DMS 273 treated with DMSO at 0.1 percent for 48 hours (cell line): ENCODE measurements at regions not wholly inside any gene's neighbourhood (a gene's known extent, or its start where the extent isn't known, plus 50 kb on each side); places are given as distances from the start of the nearest gene placed in this dataset.
"Not testable (repeated sequence)": the region's sequence is repeated elsewhere in the genome, so short reads cannot be mapped to it uniquely, and the experiment has no call there.

Experiments used
- DNase-seq: peaks from one replicate; lab custom pipeline; 2025; lab: John Stamatoyannopoulos, UW

DNA sequence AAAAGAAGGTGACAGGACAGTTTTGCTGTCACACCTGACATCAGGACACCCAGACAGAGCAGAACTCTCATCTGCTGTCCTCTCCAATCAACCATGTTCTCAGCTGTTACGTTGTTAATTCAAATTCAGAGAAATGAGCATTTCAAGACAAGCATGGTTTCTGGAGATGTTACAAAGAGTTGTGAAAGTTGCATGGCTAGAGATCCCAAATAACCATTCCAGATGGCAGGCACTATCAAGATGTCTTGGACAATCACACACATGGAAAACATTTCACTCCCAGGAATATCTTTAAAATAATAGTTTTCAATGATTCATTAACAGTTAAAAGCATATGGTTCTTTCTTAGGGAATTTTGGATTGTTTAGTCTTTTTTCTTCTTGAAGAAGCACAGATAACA is 533.1 kb downstream of the AGTPBP1 start:
- no peak for DNase-seq

- DNase-seq, result no peak
Measured at GRCh38 chr9:85204176-85204575, 534.6 kb downstream of the NTRK2 start.

GRCh38 chr9:85202596-85202995 is 533.1 kb downstream of the NTRK2 start:
- DNase-seq, result no peak

GRCh38 chr9:85200726-85201404 is 531.3 kb downstream of the NTRK2 start:
- no peak for DNase-seq

DNA sequence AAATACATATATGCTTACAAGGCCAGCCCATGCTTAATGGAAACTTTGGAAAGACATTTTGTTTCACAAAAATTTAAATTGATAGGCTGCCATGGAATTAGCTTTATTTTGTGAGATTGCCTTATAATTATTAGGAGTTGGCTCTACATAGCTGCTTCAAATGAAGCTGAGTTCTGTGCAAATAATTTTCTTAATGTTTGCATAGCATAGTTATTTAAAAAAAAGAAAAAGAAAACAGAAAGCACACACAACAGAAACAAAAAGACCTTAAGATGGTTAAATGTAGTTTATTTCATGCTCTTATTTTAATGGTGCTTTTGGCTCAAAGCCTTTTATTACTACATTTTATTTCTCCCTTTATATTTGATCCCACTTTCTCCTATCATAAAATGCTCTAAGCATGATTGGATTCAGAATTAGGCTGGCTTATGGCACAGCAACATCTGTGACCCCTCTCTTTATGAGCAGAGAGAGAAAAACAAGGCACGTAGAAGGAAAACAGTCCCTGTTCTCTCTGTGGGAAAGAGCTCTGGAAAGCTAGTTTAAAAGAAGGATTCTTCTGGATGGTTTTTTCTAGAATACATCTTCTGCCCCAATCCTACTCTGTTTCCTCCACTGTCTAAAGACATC is 530.5 kb downstream of the NTRK2 start:
- no peak for DNase-seq

GRCh38 chr9:85192750-85193149 is 523.2 kb downstream of the NTRK2 start:
- DNase-seq, result no peak

DNA sequence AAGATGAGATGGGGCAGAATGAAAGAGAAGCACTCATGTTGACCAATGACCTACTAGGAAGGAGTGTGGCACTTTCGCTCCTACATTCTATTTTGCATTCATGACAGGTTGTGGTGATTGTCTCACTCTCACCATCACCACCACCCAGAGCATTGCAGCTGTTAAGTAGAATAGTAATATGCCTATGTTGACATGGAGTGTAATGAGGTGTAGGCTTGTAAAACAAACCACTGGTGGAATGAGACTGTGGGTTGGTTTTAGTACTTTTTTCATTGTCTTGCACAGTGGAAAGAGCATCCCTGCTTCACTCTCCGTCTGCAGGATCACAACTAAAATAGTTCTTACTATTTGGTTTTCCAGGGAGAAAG is 516.7 kb downstream of the NTRK2 start:
- DNase-seq, result no peak

DNA sequence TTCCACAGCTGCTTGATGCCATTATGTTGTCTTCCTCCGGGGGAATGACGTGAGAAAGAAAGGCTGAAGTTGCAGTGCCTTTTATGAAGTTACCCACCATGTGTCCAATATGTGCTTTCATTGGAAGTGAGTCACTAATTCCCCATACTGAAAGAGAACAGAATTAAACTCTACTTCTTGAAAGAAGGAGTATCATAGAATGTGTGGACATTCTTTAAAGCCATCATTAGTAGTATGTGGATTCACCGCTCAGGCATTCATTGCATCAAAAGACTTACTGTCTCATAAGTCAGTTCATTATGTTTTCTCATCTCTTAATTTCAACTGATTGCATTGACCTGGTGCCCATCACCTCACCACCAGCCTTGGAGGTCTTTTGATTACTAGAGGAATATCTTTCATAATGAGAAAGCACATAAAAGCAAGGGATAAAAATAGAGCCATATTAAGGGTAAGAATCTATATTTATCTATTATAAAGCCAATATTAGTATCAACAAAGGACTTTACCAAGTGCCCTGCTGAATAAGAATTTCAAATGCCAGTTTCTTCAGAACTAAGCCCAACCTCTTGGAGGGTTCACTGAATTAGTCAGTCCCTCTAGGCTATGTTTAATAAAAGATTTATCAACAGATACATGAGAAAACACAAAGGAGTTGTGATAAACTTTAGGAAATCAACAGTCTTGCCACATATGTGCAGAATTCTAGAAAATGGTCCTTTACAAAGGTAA is 516.1 kb downstream of the NTRK2 start:
- DNase-seq, result no peak

GRCh38 chr9:85182383-85182782 is 512.9 kb downstream of the NTRK2 start:
- DNase-seq, result no peak

GRCh38 chr9:85178474-85178873 is 508.9 kb downstream of the NTRK2 start:
- no peak for DNase-seq

DNA sequence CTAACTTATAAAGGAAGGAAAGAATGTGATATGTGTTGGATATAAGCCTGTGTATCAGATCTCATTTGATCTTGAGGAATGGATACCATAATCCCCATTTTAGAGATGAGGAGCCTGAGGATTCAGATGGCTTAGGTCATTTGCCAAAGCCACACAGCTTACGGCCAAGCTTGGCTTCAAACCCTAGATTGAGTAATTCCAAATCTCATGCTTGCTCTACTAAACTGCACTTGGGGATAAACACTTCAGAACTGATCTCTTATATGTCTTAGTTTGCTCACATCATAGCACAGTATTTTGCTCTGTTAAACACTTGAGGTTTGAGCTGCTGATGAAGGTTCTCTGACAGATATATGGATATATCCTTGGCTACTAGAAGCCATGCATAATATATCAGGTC is 504.4 kb downstream of the NTRK2 start:
- DNase-seq, result no peak

DNA sequence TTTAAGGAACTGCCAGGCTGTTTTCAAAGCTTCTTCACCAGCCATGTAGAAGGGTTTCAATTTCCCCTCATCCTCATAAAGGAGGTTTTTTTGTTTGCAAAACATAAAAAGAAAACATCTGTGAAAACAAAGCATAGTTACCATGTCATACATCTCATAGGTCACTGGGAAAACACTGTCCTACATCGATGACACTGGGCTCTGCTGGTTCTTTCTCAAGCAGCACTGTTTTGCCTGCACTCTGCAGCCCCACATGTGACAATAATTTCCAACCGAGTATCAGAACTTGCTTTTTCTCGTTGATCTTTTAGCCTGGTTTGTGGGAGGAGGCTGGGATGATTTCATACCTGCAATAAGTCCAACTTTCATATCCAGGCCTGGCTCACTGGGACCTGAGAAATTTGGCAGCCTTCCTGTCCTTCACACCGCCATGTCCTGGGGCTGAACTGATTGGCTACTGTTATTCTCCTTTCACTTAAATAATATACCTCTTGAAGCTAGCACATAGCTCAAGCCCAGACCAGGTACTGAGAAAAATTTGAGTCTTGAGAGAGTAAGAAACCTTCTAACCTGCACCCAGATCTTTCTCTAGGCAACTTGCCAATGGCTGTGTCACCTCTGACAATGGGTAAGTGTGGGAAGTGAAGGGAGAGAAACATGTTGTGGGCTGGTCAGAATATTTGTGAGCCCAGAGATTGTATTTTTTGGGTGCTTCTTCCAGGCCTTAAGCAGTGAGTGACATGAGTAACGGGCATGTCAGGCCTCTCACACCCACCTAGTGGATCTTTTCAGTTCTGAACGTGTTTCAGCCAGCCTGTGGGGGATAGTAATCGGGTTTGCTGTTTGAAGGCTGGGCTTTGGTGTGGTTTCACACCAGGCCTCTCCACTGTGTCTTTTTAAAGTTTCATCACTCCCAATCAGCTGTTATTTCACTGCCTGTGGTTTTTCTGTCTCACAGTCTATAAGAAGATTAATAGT is 502.8 kb downstream of the NTRK2 start:
- DNase-seq, result no peak

- no peak for DNase-seq
Measured at GRCh38 chr9:85171163-85171562, 501.6 kb downstream of the NTRK2 start.

DNA sequence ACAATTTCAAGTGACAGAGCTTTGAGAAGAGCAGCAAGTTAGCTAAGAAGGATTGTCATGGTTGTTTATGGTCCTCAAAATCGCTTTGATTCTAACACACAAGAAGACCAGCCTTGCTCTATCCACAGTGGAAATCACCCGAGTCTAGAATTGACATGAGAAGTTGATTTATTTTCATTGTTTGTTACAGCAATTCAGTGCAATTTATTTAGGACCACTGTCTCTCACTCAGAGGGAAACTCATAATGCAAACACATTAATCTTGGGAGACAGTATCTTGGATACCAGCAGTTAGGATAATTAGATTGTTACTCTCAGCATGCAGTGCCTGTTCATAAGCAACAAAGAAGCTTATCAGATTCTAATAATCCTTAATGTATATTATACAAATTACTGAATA is 498.9 kb downstream of the NTRK2 start:
- DNase-seq, result no peak

GRCh38 chr9:85167146-85167545 is 497.6 kb downstream of the NTRK2 start:
- DNase-seq, result no peak

- DNase-seq, result no peak
Measured at GRCh38 chr9:85163825-85164224, 494.3 kb downstream of the NTRK2 start.

- no peak for DNase-seq
Measured at GRCh38 chr9:85163415-85163814, 493.9 kb downstream of the NTRK2 start.

DNA sequence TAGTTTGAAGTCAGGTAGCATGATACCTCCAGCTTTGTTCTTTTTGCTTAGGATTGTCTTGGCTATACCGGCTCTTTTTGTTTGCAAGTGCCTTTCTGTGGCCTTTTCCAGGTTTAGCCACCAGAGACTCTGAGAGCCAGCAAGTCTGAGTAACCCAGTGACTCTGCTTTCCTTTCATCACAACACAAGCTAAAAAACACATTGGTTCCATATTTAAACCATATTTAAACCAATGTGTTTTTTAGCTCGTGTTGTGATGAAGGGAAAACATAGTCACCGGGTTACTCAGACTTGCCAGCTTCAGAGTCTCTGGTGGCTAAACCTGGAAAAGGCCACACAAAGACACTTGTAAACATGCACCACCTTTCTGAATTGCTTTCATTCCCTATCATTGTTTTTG is 493.3 kb downstream of the NTRK2 start:
- no peak for DNase-seq

GRCh38 chr9:85160944-85161343 is 491.4 kb downstream of the NTRK2 start:
- DNase-seq, result not testable (repeated sequence)

DNA sequence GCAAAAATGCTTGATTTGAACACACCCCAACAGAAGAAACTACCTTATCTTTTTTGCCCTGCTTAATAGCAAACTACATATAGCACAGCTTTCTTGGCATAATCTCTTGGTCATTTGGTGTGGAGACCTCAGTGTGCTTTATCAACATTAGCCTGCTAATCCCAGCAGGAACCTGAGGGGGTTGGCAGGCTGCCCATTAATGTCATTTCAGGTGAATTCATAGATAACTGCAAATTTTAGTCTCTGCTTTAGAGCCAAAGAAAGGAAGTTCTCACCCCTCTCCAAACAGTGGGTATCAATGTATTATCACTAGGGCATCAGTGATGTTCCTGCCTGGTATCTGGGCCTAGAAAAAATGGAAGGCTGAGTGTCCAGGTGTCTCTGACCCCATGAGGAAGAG is 489.0 kb downstream of the NTRK2 start:
- no peak for DNase-seq

DNA sequence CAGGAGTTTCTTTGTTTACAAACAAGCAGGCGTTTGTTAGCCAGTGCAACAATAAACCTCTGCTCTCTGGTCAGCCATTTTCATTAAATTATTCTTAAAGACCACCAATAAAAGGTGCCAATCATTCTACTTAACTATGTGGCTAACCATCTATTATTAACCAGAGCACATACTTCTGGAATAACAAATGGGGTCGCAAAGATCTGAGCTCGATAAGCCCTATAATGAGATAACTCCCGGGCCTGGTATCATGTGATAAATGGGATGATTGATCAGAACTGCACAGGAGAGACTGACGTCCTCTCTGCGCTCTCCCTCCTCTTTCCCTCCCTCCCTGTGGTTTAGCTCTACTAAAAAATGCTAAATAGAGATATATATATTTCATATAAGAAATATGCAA is 488.2 kb downstream of the NTRK2 start:
- no peak for DNase-seq

GRCh38 chr9:85156652-85157051 is 487.1 kb downstream of the NTRK2 start:
- DNase-seq, result no peak
